B cell (primary cell): ENCODE measurements at regions not wholly inside any gene's neighbourhood (a gene's known extent, or its start where the extent isn't known, plus 50 kb on each side); places are given as distances from the start of the nearest gene placed in this dataset.

Source experiments
- ATAC-seq: fragments of 200-7000 bp; cut with Tn5 transposase; one replicate; pipeline ENCODE4 v1.10.0; 2021; ENCODE audit warnings: low read depth, mild to moderate bottlenecking, moderate number of reproducible peaks, moderate library complexity
- CTCF ChIA-PET: fragments of 350-600 bp; sonication (Branson Sonifier 250); formaldehyde crosslinking; loops from one replicate; lab custom pipeline; 2021; ENCODE audit warnings: antibody characterized with exemption, inconsistent platforms; lab: Charles Lee
- POLR2A ChIA-PET: fragments of 350-600 bp; sonication (Branson Sonifier 250); formaldehyde crosslinking; loops from one replicate; lab custom pipeline; 2021; ENCODE audit warnings: antibody characterized with exemption; lab: Charles Lee
- DNase-seq: peaks from one replicate; pipeline ENCODE4 v3.0.0; 2013
- H2AFZ ChIP-seq: 2 replicates; pipeline ENCODE4 v1.6.1; 2012; ENCODE audit warnings: mild to moderate bottlenecking, low read depth, low read length; ENCODE audit not compliant: insufficient read depth, poor library complexity, severe bottlenecking
- H3K27ac ChIP-seq, 2 donors: 1 replicate in 1 of 2; 2 replicates in 1 of 2; pipeline ENCODE4 v1.5.1; 2012 to 2013; ENCODE audit warnings: low read length in 2 of 2, mild to moderate bottlenecking in 2 of 2, moderate library complexity in 1 of 2
- H3K27me3 ChIP-seq, 4 experiments: fragments of 200-600 bp in 1 of 4; sonication (generic) in 1 of 4; replicated peaks in 1 of 4; 1 replicate in 2 of 4; 2 replicates in 2 of 4; pipeline versions ENCODE4 v1.6.1 to v1.7.0; 2013 to 2016; ENCODE audit warnings: low read length in 3 of 4, mild to moderate bottlenecking in 2 of 4, mixed read lengths in 1 of 4, moderate library complexity in 1 of 4; ENCODE audit not compliant: insufficient read depth in 4 of 4, control insufficient read depth in 3 of 4; ENCODE audit errors: control extremely low read depth in 1 of 4
- H3K36me3 ChIP-seq, 2 experiments: replicated peaks in 1 of 2; 1 replicate in 1 of 2; 2 replicates in 1 of 2; pipeline versions ENCODE4 v1.6.1 to v1.7.1; 2013; ENCODE audit warnings: low read length in 1 of 2; ENCODE audit not compliant: insufficient read depth in 2 of 2, control insufficient read depth in 1 of 2; ENCODE audit errors: control extremely low read depth in 1 of 2, extremely low read depth in 1 of 2
- H3K4me1 ChIP-seq, 2 donors: fragments of 200-600 bp in 1 of 2; sonication (generic) in 1 of 2; 1 replicate in 1 of 2; 2 replicates in 1 of 2; pipeline versions ENCODE4 v1.5.1 to v1.6.1; 2013 to 2017; ENCODE audit warnings: low read length in 2 of 2; ENCODE audit not compliant: control insufficient read depth in 2 of 2, insufficient read depth in 2 of 2
- H3K4me2 ChIP-seq: replicated peaks from 2 replicates; pipeline ENCODE3; 2012; ENCODE audit warnings: mild to moderate bottlenecking, low read depth, low read length; ENCODE audit not compliant: poor library complexity, severe bottlenecking
- H3K4me3 ChIP-seq, 5 experiments: fragments of 200-600 bp in 1 of 5; sonication (generic) in 1 of 5; 1 replicate in 3 of 5; 2 replicates in 2 of 5; pipeline versions ENCODE4 v1.5.1 to v1.7.0; 2011 to 2016; ENCODE audit warnings: low read length in 4 of 5, mild to moderate bottlenecking in 4 of 5, low read depth in 2 of 5, control low read depth in 1 of 5, moderate library complexity in 1 of 5; ENCODE audit not compliant: insufficient read depth in 1 of 5; ENCODE audit errors: control extremely low read depth in 1 of 5, extremely low read depth in 1 of 5
- H3K79me2 ChIP-seq: fragments of 200-600 bp; sonication (generic); one replicate; pipeline ENCODE4 v1.6.0; 2016; ENCODE audit warnings: low read length; ENCODE audit not compliant: control insufficient read depth, insufficient read depth
- H3K9ac ChIP-seq: fragments of 200-600 bp; sonication (generic); 2 replicates; pipeline ENCODE4 v1.6.1; 2017; ENCODE audit warnings: mild to moderate bottlenecking, low read length, moderate library complexity
- H3K9me3 ChIP-seq, 3 donors: one replicate each; pipeline versions ENCODE4 v1.6.1 to v1.7.1; 2013; ENCODE audit warnings: low read length in 2 of 3; ENCODE audit not compliant: control insufficient read depth in 2 of 3, insufficient read depth in 1 of 3; ENCODE audit errors: control extremely low read depth in 1 of 3
- H4K20me1 ChIP-seq: 2 replicates; pipeline ENCODE4 v1.6.0; 2012; ENCODE audit warnings: mild to moderate bottlenecking, low read length; ENCODE audit not compliant: insufficient read depth, control insufficient read depth, poor library complexity, severe bottlenecking
- H3K27ac Mint-ChIP-seq: one replicate; pipeline ENCODE4 v1.8.0; 2021; ENCODE audit warnings: mixed read lengths
- H3K27me3 Mint-ChIP-seq: one replicate; pipeline ENCODE4 v1.8.0; 2021; ENCODE audit warnings: mixed read lengths
- H3K4me1 Mint-ChIP-seq: one replicate; pipeline ENCODE4 v1.8.0; 2021; ENCODE audit warnings: mixed read lengths
- H3K4me3 Mint-ChIP-seq: one replicate; pipeline ENCODE4 v1.8.0; 2021; ENCODE audit warnings: mixed read lengths
- H3K9me3 Mint-ChIP-seq: one replicate; pipeline ENCODE4 v1.8.0; 2022; ENCODE audit warnings: mixed read lengths; ENCODE audit not compliant: insufficient read depth
- CTCF ChIP-seq: fragments of 200-600 bp; IDR thresholded peaks from one replicate; pipeline ENCODE4 v1.8.0; 2022; ENCODE audit warnings: antibody characterized with exemption, mild to moderate bottlenecking
- EZH2 ChIP-seq: IDR thresholded peaks from 2 replicates; pipeline ENCODE4 v1.6.1; 2012; ENCODE audit warnings: borderline replicate concordance, low read depth, mild to moderate bottlenecking, moderate library complexity, low read length; ENCODE audit not compliant: insufficient read depth, poor library complexity, severe bottlenecking
- WGBS: methylation state at CpG from one replicate; pipeline ENCODE4 v1.1.5; 2013; ENCODE audit warnings: missing lambda C conversion rate; ENCODE audit not compliant: insufficient coverage; 5-methylcytosine and 5-hydroxymethylcytosine counted together
- intact Hi-C: fragments of 100-400 bp; cut with micrococcal nuclease; formaldehyde crosslinking; loops from one replicate; pipeline ENCODE4 v1.10.0; 2022

DNA sequence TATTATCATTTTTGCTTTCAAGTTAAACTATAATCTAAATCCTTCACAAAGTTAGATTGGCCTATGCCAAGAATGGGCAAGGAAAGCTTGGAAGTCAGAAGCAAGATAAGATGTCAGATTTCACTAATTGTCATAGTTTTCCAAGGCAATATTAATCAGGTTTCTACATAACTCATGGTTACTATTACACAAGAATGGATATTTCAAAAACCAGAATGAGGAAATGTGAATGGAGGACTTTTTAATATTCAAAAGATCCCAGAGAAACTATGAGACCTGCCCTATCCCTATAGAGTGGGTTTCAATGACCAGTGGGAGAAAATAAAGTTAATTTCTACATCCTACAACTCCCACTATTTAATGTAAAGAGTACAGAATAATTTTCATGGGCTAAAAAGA lies 203.2 kb downstream of the CASP12 start:
- Histone ChIP-seq H3K4me2 (no peak overlapping the region), H4K20me1 (no peaks in the 10 kb centered on the region), H2AFZ (no peak overlapping the region), H3K9ac (no peak overlapping the region), H3K27me3 (no peaks in the 10 kb centered on the region), H3K4me1 (no peaks in the 10 kb centered on the region), H3K36me3 (no peaks in the 10 kb centered on the region), H3K4me3 (no peak overlapping the region), H3K27ac (no peak overlapping the region), H3K9me3 (no peaks in the 10 kb centered on the region), H3K79me2 (no peaks in the 10 kb centered on the region)
- no peaks in the 10 kb centered on the region for H3K4me1 Mint-ChIP-seq
- DNase-seq (no peak), ATAC-seq (no peak)
- ChIA-PET CTCF (no interaction called here), POLR2A (no interaction called here)
- intact Hi-C loops: no loop called here
- no peaks in the 10 kb centered on the region for H3K27me3 Mint-ChIP-seq
- no peak overlapping the region for H3K4me3 Mint-ChIP-seq
- H3K9me3 Mint-ChIP-seq: peaks cover 5% of the 10 kb centered on the region
- TF ChIP-seq EZH2: no peak
- no peak for TF ChIP-seq CTCF
- H3K27ac Mint-ChIP-seq: no peak overlapping the region

DNA sequence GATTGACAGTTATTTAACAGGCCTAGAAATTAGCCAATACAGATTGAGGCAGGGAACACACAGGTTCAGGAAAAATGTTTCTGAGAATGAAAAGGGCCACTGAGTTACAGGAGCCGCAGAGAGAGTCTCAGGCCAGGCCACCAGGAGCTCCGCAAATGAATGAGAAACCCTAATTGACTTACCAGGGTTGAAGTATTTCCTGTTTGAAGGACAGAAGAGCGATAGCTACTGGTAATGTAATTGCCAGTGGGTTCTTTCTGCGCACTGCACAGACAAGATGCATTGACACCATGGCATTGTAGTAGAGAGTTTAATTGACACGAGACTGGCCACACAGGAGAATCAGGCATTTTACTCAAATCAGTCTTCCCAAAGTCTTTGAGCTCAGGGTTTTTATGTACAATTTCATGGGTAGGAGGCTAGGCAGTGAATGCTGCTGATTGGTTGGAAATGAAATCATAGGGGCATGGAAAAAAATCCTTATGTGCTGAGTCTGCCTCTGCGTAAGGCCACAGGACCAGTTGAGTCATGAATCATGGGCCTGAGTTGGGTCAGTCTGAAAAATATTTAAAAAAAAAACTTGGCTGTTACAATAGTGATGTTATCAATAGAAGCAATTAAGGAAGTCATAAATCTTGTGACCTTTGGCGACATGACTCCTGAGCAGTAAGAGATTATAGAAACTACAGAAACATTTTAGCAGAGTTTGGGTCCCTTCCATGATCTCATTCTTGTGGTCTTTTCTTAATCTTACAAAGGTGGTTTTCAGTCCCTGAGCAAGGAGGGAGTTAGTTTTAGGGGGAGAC lies 203.8 kb downstream of the CASP12 start:
- POLR2A ChIA-PET: no interaction called here
- no peak overlapping the region for H3K27ac Mint-ChIP-seq

More for the DNA sequence above, 203.8 kb downstream of the CASP12 start:
- Histone ChIP-seq H3K36me3 (no peaks in the 10 kb centered on the region), H3K9me3 (no peaks in the 10 kb centered on the region), H3K27me3 (no peaks in the 10 kb centered on the region), H3K27ac (no peak overlapping the region), H3K4me3 (no peak overlapping the region), H3K4me1 (no peaks in the 10 kb centered on the region), H3K9ac (no peak overlapping the region), H2AFZ (no peak overlapping the region), H3K79me2 (no peaks in the 10 kb centered on the region), H3K4me2 (no peak overlapping the region), H4K20me1 (no peaks in the 10 kb centered on the region)
- DNase-seq (no peak), ATAC-seq (no peak)
- CTCF ChIA-PET: no interaction called here
- no peaks in the 10 kb centered on the region for H3K4me1 Mint-ChIP-seq
- intact Hi-C loops: no loop called here
- H3K27me3 Mint-ChIP-seq: no peaks in the 10 kb centered on the region
- peaks cover 5% of the 10 kb centered on the region for H3K9me3 Mint-ChIP-seq
- H3K4me3 Mint-ChIP-seq: no peak overlapping the region
- WGBS: 85% methylated on average over 5 of the region's 7 CpGs
- no peak for TF ChIP-seq EZH2
- no peak for TF ChIP-seq CTCF
